SK-N-SH treated with all-trans-retinoic acid at 6 μM for 48 hours (cell line): ENCODE measurements at regions not wholly inside any gene's neighbourhood (a gene's known extent, or its start where the extent isn't known, plus 50 kb on each side); places are given as distances from the start of the nearest gene placed in this dataset.
A peak's percentile ranks its signal among the peaks of the same experiment; 100 is the strongest.

Experiments used
- ATAC-seq: fragments of 200-7000 bp; cut with Tn5 transposase; 3 replicates; pipeline ENCODE4 v1.9.1; 2020; ENCODE audit warnings: mild to moderate bottlenecking, moderate library complexity
- ARNTL ChIP-seq: fragments of 450-650 bp; formaldehyde crosslinking; IDR thresholded peaks from 2 replicates; pipeline ENCODE4 v1.5.0; 2020; ENCODE audit warnings: low read depth, mild to moderate bottlenecking, moderate library complexity, borderline replicate concordance
- BACH2 ChIP-seq: fragments of 250-450 bp; sonication (Bioruptor Pico); IDR thresholded peaks from 2 replicates; pipeline ENCODE4 v1.9.0; 2021; ENCODE audit warnings: mild to moderate bottlenecking, borderline replicate concordance
- CSDC2 ChIP-seq: fragments of 250-450 bp; sonication (Bioruptor Pico); IDR thresholded peaks from 2 replicates; pipeline ENCODE4 v1.5.0; 2020; ENCODE audit warnings: mild to moderate bottlenecking, moderate library complexity
- ESRRG ChIP-seq: fragments of 250-450 bp; sonication (Bioruptor Pico); IDR thresholded peaks from 2 replicates; pipeline ENCODE4 v1.6.1; 2021; ENCODE audit warnings: mild to moderate bottlenecking
- GLIS3 ChIP-seq: fragments of 250-450 bp; sonication (Bioruptor Pico); IDR thresholded peaks from 2 replicates; pipeline ENCODE4 v1.5.0; 2020; ENCODE audit warnings: mild to moderate bottlenecking, moderate library complexity
- ISL1 ChIP-seq: fragments of 250-450 bp; sonication (Bioruptor Pico); IDR thresholded peaks from 2 replicates; pipeline ENCODE4 v2.1.2; 2022; ENCODE audit warnings: mild to moderate bottlenecking, moderate library complexity
- OSR1 ChIP-seq: fragments of 250-450 bp; sonication (Bioruptor Pico); IDR thresholded peaks from 2 replicates; pipeline ENCODE4 v1.8.0; 2022; ENCODE audit warnings: moderate library complexity, mild to moderate bottlenecking, inconsistent platforms
- PPARA ChIP-seq: fragments of 250-450 bp; sonication (Bioruptor Pico); IDR thresholded peaks from 2 replicates; pipeline ENCODE4 v1.5.0; 2020; ENCODE audit warnings: mild to moderate bottlenecking, borderline replicate concordance
- RARB ChIP-seq: fragments of 250-450 bp; sonication (Bioruptor Pico); IDR thresholded peaks from 2 replicates; pipeline ENCODE4 v1.8.0; 2021; ENCODE audit warnings: mild to moderate bottlenecking, moderate library complexity
- SNAI2 ChIP-seq: fragments of 250-450 bp; sonication (Bioruptor Pico); IDR thresholded peaks from 2 replicates; pipeline ENCODE4 v1.5.0; 2020; ENCODE audit warnings: mild to moderate bottlenecking, moderate library complexity
- TOX ChIP-seq: fragments of 250-450 bp; sonication (Bioruptor Pico); IDR thresholded peaks from 2 replicates; pipeline ENCODE4 v1.8.0; 2021; ENCODE audit warnings: mild to moderate bottlenecking, moderate library complexity, borderline replicate concordance
- ZC3H10 ChIP-seq: fragments of 250-450 bp; sonication (Bioruptor Pico); IDR thresholded peaks from 2 replicates; pipeline ENCODE4 v1.5.1; 2021; ENCODE audit warnings: mild to moderate bottlenecking, moderate library complexity
- ZFP3 ChIP-seq: fragments of 250-450 bp; sonication (Bioruptor Pico); IDR thresholded peaks from 2 replicates; pipeline ENCODE4 v1.5.0; 2020; ENCODE audit warnings: mild to moderate bottlenecking, moderate library complexity
- ZFP30 ChIP-seq: fragments of 450-650 bp; formaldehyde crosslinking; IDR thresholded peaks from 2 replicates; pipeline ENCODE4 v1.5.0; 2022; ENCODE audit warnings: mild to moderate bottlenecking, moderate library complexity
- ZNF565 ChIP-seq: fragments of 450-650 bp; formaldehyde crosslinking; conservative IDR thresholded peaks from 2 replicates; pipeline ENCODE4 v1.5.0; 2020; ENCODE audit warnings: low read depth, mild to moderate bottlenecking, moderate library complexity
- ZNF70 ChIP-seq: fragments of 450-650 bp; formaldehyde crosslinking; IDR thresholded peaks from 2 replicates; pipeline ENCODE4 v1.5.0; 2020; ENCODE audit warnings: mild to moderate bottlenecking, moderate library complexity
- TF ChIP-seq, protein P1 (sequence below): fragments of 250-450 bp; sonication (Bioruptor Pico); IDR thresholded peaks from 2 replicates; pipeline ENCODE4 v1.8.0; 2021; ENCODE audit warnings: low read depth, mild to moderate bottlenecking, moderate library complexity, borderline replicate concordance
- TF ChIP-seq, protein P2 (sequence below): fragments of 250-450 bp; sonication (Bioruptor Pico); IDR thresholded peaks from 2 replicates; pipeline ENCODE4 v1.5.1; 2021; ENCODE audit warnings: mild to moderate bottlenecking, moderate library complexity
- TF ChIP-seq, protein P3 (sequence below): fragments of 250-450 bp; sonication (Bioruptor Pico); IDR thresholded peaks from 2 replicates; pipeline ENCODE4 v1.5.1; 2020; ENCODE audit warnings: low read depth, mild to moderate bottlenecking, moderate library complexity
- TF ChIP-seq, protein P4 (sequence below): fragments of 250-450 bp; sonication (Bioruptor Pico); IDR thresholded peaks from 2 replicates; pipeline ENCODE4 v1.8.0; 2020; ENCODE audit warnings: mild to moderate bottlenecking, moderate library complexity, borderline replicate concordance

- TF ChIP-seq, protein P1, sequence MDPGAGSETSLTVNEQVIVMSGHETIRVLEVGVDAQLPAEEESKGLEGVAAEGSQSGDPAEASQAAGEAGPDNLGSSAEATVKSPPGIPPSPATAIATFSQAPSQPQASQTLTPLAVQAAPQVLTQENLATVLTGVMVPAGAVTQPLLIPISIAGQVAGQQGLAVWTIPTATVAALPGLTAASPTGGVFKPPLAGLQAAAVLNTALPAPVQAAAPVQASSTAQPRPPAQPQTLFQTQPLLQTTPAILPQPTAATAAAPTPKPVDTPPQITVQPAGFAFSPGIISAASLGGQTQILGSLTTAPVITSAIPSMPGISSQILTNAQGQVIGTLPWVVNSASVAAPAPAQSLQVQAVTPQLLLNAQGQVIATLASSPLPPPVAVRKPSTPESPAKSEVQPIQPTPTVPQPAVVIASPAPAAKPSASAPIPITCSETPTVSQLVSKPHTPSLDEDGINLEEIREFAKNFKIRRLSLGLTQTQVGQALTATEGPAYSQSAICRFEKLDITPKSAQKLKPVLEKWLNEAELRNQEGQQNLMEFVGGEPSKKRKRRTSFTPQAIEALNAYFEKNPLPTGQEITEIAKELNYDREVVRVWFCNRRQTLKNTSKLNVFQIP, result no peak
- TF ChIP-seq SNAI2 (CRISPR knock-in tag) (no peak), ESRRG (no peak), BACH2 (CRISPR knock-in tag) (no peak)
- TF ChIP-seq, protein P2, sequence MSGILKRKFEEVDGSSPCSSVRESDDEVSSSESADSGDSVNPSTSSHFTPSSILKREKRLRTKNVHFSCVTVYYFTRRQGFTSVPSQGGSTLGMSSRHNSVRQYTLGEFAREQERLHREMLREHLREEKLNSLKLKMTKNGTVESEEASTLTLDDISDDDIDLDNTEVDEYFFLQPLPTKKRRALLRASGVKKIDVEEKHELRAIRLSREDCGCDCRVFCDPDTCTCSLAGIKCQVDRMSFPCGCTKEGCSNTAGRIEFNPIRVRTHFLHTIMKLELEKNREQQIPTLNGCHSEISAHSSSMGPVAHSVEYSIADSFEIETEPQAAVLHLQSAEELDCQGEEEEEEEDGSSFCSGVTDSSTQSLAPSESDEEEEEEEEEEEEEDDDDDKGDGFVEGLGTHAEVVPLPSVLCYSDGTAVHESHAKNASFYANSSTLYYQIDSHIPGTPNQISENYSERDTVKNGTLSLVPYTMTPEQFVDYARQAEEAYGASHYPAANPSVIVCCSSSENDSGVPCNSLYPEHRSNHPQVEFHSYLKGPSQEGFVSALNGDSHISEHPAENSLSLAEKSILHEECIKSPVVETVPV (CRISPR knock-in tag), result no peak
Measured at GRCh38 chr18:22814329-22814703, 118.8 kb upstream of the RBBP8 start (continued).

- TF ChIP-seq GLIS3 (CRISPR knock-in tag), result no peak
- TF ChIP-seq OSR1 (CRISPR knock-in tag), result no peak
- no peak for ATAC-seq
Measured at GRCh38 chr18:22816266-22817176, 116.6 kb upstream of the RBBP8 start.

GRCh38 chr18:22817844-22818243 lies 115.3 kb upstream of the RBBP8 start:
- TF ChIP-seq ZFP3 (CRISPR knock-in tag) (peak; percentile 71; the same call in 1 of the 2 replicates), CSDC2 (CRISPR knock-in tag) (no peak), ISL1 (peak; percentile 64; the same call in 1 of the 2 replicates)
- no peak for ATAC-seq

- ATAC-seq, result no peak
- no peak for TF ChIP-seq ISL1
- no peak for TF ChIP-seq ARNTL (CRISPR knock-in tag)
- no peak for TF ChIP-seq RARB (CRISPR knock-in tag)
- TF ChIP-seq ZC3H10 (CRISPR knock-in tag), result no peak
- no peak for TF ChIP-seq GLIS3 (CRISPR knock-in tag)
- TF ChIP-seq ZFP30 (CRISPR knock-in tag), result no peak
- TF ChIP-seq ZNF565 (CRISPR knock-in tag), result no peak
- TF ChIP-seq TOX (CRISPR knock-in tag), result no peak
- no peak for TF ChIP-seq CSDC2 (CRISPR knock-in tag)
- no peak for TF ChIP-seq PPARA (CRISPR knock-in tag)
- no peak for TF ChIP-seq ESRRG
- TF ChIP-seq, protein P3, sequence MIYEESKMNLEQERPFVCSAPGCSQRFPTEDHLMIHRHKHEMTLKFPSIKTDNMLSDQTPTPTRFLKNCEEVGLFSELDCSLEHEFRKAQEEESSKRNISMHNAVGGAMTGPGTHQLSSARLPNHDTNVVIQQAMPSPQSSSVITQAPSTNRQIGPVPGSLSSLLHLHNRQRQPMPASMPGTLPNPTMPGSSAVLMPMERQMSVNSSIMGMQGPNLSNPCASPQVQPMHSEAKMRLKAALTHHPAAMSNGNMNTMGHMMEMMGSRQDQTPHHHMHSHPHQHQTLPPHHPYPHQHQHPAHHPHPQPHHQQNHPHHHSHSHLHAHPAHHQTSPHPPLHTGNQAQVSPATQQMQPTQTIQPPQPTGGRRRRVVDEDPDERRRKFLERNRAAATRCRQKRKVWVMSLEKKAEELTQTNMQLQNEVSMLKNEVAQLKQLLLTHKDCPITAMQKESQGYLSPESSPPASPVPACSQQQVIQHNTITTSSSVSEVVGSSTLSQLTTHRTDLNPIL (CRISPR knock-in tag), result no peak
- TF ChIP-seq, protein P1, result no peak
- TF ChIP-seq, protein P2 (CRISPR knock-in tag), result no peak
- TF ChIP-seq ZFP3 (CRISPR knock-in tag), result no peak
- TF ChIP-seq, protein P4, sequence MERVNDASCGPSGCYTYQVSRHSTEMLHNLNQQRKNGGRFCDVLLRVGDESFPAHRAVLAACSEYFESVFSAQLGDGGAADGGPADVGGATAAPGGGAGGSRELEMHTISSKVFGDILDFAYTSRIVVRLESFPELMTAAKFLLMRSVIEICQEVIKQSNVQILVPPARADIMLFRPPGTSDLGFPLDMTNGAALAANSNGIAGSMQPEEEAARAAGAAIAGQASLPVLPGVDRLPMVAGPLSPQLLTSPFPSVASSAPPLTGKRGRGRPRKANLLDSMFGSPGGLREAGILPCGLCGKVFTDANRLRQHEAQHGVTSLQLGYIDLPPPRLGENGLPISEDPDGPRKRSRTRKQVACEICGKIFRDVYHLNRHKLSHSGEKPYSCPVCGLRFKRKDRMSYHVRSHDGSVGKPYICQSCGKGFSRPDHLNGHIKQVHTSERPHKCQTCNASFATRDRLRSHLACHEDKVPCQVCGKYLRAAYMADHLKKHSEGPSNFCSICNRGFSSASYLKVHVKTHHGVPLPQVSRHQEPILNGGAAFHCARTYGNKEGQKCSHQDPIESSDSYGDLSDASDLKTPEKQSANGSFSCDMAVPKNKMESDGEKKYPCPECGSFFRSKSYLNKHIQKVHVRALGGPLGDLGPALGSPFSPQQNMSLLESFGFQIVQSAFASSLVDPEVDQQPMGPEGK (CRISPR knock-in tag), result no peak
- TF ChIP-seq ZNF70 (CRISPR knock-in tag), result no peak
Measured at GRCh38 chr18:22822024-22822423, 111.1 kb upstream of the RBBP8 start.
